GM23248 (cell line): ENCODE measurements at regions not wholly inside any gene's neighbourhood (a gene's known extent, or its start where the extent isn't known, plus 50 kb on each side); places are given as distances from the start of the nearest gene placed in this dataset.
"Not testable (repeated sequence)": the region's sequence is repeated elsewhere in the genome, so short reads cannot be mapped to it uniquely, and the experiment has no call there.

Experiments
- DNase-seq: peaks from one replicate; pipeline ENCODE4 v3.0.0-alpha.2; 2015
- H2AFZ ChIP-seq: fragments of 200-600 bp; sonication (generic); 2 replicates; pipeline ENCODE4 v1.6.1; 2016; ENCODE audit warnings: antibody characterized with exemption
- H3F3A ChIP-seq: fragments of 200-600 bp; sonication (generic); 2 replicates; pipeline ENCODE4 v1.6.1; 2016; ENCODE audit warnings: mild to moderate bottlenecking, antibody characterized with exemption, mixed run types; ENCODE audit not compliant: insufficient read depth
- H3K27ac ChIP-seq: fragments of 200-600 bp; sonication (generic); 2 replicates; pipeline ENCODE4 v1.5.1; 2016; ENCODE audit warnings: mild to moderate bottlenecking
- H3K27me3 ChIP-seq: fragments of 200-600 bp; sonication (generic); replicated peaks from 2 replicates; pipeline ENCODE4 v1.6.1; 2016; ENCODE audit warnings: mild to moderate bottlenecking; ENCODE audit not compliant: insufficient read depth
- H3K36me3 ChIP-seq: fragments of 200-600 bp; sonication (generic); 2 replicates; pipeline ENCODE4 v1.6.1; 2016; ENCODE audit warnings: low read depth, mild to moderate bottlenecking
- H3K4me1 ChIP-seq: fragments of 200-600 bp; sonication (generic); 2 replicates; pipeline ENCODE4 v1.6.1; 2016; ENCODE audit warnings: mild to moderate bottlenecking; ENCODE audit not compliant: insufficient read depth
- H3K4me2 ChIP-seq: fragments of 200-600 bp; sonication (generic); one replicate; pipeline ENCODE4 v1.6.1; 2016; ENCODE audit warnings: mild to moderate bottlenecking; ENCODE audit not compliant: unreplicated experiment
- H3K4me3 ChIP-seq: fragments of 200-600 bp; sonication (generic); 2 replicates; pipeline ENCODE4 v1.5.1; 2016; ENCODE audit warnings: mild to moderate bottlenecking
- H3K79me2 ChIP-seq: fragments of 200-600 bp; sonication (generic); 2 replicates; pipeline ENCODE4 v1.6.1; 2016; ENCODE audit warnings: mild to moderate bottlenecking; ENCODE audit not compliant: insufficient read depth
- H3K9ac ChIP-seq: fragments of 200-600 bp; sonication (generic); 2 replicates; pipeline ENCODE4 v1.6.1; 2016; ENCODE audit warnings: mild to moderate bottlenecking
- H3K9me2 ChIP-seq: fragments of 200-600 bp; sonication (generic); 2 replicates; pipeline ENCODE4 v1.6.1; 2016; ENCODE audit warnings: mixed run types, mild to moderate bottlenecking, moderate library complexity; ENCODE audit not compliant: insufficient read depth
- H3K9me3 ChIP-seq: fragments of 200-600 bp; sonication (generic); one replicate; pipeline ENCODE4 v1.6.1; 2017; ENCODE audit warnings: low read depth
- H4K20me1 ChIP-seq: fragments of 200-600 bp; sonication (generic); 2 replicates; pipeline ENCODE4 v1.6.0; 2016; ENCODE audit not compliant: insufficient read depth
- EZH2 ChIP-seq: fragments of 200-600 bp; sonication (generic); IDR thresholded peaks from 2 replicates; pipeline ENCODE4 v1.6.1; 2018; ENCODE audit warnings: antibody characterized with exemption, mild to moderate bottlenecking; ENCODE audit not compliant: insufficient read depth, poor library complexity, severe bottlenecking
- EZH2phosphoT487 ChIP-seq: fragments of 200-600 bp; sonication (generic); IDR thresholded peaks from 2 replicates; pipeline ENCODE4 v1.6.1; 2018; ENCODE audit warnings: antibody characterized with exemption, moderate library complexity, mild to moderate bottlenecking, low read depth; ENCODE audit not compliant: insufficient read depth
- WGBS, 2 experiments: methylation state at CpG; one replicate each; pipeline ENCODE4 v1.1.6; 2015 to 2017; ENCODE audit warnings: low lambda C conversion rate in 2 of 2, low coverage in 1 of 2; ENCODE audit errors: missing lambda C conversion rate in 2 of 2; 5-methylcytosine and 5-hydroxymethylcytosine counted together
- in situ Hi-C: fragments of 300-500 bp; cut with MboI; formaldehyde crosslinking; loops from 2 replicates; pipeline ENCODE4 v1.15.0; 2020

- no peak overlapping the region for H2AFZ ChIP-seq
- no peaks in the 10 kb centered on the region for H3K36me3 ChIP-seq
- no peak overlapping the region for H3K9ac ChIP-seq
- H3K4me3 ChIP-seq, result no peak overlapping the region
- H3K9me3 ChIP-seq, result no peaks in the 10 kb centered on the region
- H4K20me1 ChIP-seq, result no peaks in the 10 kb centered on the region
- WGBS, 2 experiments, result 100% methylated on average over 1 to 2 of the region's 2 CpGs
- no peak overlapping the region for H3K4me2 ChIP-seq
- no peaks in the 10 kb centered on the region for H3K27me3 ChIP-seq
- H3K4me1 ChIP-seq, result peaks cover 14% of the 10 kb centered on the region
- DNase-seq, result no peak
- TF ChIP-seq EZH2 (no peak), EZH2phosphoT487 (no peak)
- no peaks in the 10 kb centered on the region for H3K9me2 ChIP-seq
- H3F3A ChIP-seq, result peaks cover 15% of the 10 kb centered on the region
- no peak overlapping the region for H3K27ac ChIP-seq
- no peaks in the 10 kb centered on the region for H3K79me2 ChIP-seq
- in situ Hi-C loops, result no loop called here
Measured at GRCh38 chrY:7792431-7792830, 880.9 kb upstream of the AMELY start.

GRCh38 chrY:7781501-7781900 lies 869.9 kb upstream of the AMELY start:
- no peak overlapping the region for H2AFZ ChIP-seq
- no peak overlapping the region for H3K4me2 ChIP-seq
- no peak for TF ChIP-seq EZH2
- no peaks in the 10 kb centered on the region for H3K9me3 ChIP-seq
- no peaks in the 10 kb centered on the region for H3K27me3 ChIP-seq
- no peaks in the 10 kb centered on the region for H3K9me2 ChIP-seq
- no peak overlapping the region for H3K9ac ChIP-seq
- H4K20me1 ChIP-seq, result no peaks in the 10 kb centered on the region
- no peak overlapping the region for H3K4me3 ChIP-seq
- WGBS, 2 experiments, result 91 to 100% methylated on average over 2 of the region's 2 CpGs
- H3K36me3 ChIP-seq, result no peaks in the 10 kb centered on the region
- H3K79me2 ChIP-seq, result no peaks in the 10 kb centered on the region
- H3F3A ChIP-seq, result no peaks in the 10 kb centered on the region
- no peaks in the 10 kb centered on the region for H3K4me1 ChIP-seq
- in situ Hi-C loops, result no loop called here
- DNase-seq, result no peak
- no peak overlapping the region for H3K27ac ChIP-seq

GRCh38 chrY:7775436-7775835 lies 863.9 kb upstream of the AMELY start:
- H3K27me3 ChIP-seq, H3K9ac ChIP-seq, H3K27ac ChIP-seq, H3K4me2 ChIP-seq, H3F3A ChIP-seq, H3K36me3 ChIP-seq, in situ Hi-C loops, H3K9me3 ChIP-seq, H2AFZ ChIP-seq, DNase-seq, H3K9me2 ChIP-seq, H4K20me1 ChIP-seq, H3K4me1 ChIP-seq, H3K4me3 ChIP-seq, H3K79me2 ChIP-seq: not testable (repeated sequence)
- 95 to 100% methylated on average over 2 of the region's 2 CpGs for WGBS, 2 experiments

DNA sequence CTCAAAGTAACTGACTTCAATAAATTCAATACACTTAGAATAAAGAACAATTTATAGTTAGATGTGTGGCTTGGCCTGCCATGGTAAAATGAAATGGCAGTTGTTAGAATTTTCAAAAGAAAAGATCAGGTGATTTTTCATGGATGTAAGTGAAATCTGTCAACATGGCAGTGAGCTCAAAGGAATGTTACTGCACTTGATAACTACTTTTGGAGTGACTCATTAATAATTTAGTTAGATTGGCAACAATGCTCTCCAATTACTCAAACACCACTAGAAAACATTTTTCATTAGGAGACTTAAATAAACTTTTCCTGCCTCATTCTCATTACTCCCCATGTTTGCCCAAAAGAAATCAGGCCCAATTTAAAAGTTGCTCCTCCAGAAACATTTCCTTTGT lies 860.2 kb upstream of the AMELY start:
- no peak overlapping the region for H3K9ac ChIP-seq
- no peak for TF ChIP-seq EZH2
- no peak for TF ChIP-seq EZH2phosphoT487
- H3K27me3 ChIP-seq, result no peaks in the 10 kb centered on the region
- 0 out of 2 replicates have a peak, but pooled peaks cover 3% of the 10 kb centered on the region for H3K4me1 ChIP-seq
- H2AFZ ChIP-seq, result no peak overlapping the region
- no peak for DNase-seq
- in situ Hi-C loops, result no loop called here
- no peaks in the 10 kb centered on the region for H3F3A ChIP-seq
- no peaks in the 10 kb centered on the region for H3K9me3 ChIP-seq
- H3K4me2 ChIP-seq, result no peak overlapping the region
- no peak overlapping the region for H3K4me3 ChIP-seq
- no peaks in the 10 kb centered on the region for H3K9me2 ChIP-seq
- H3K79me2 ChIP-seq, result no peaks in the 10 kb centered on the region
- H3K36me3 ChIP-seq, result no peaks in the 10 kb centered on the region
- no peak overlapping the region for H3K27ac ChIP-seq
- H4K20me1 ChIP-seq, result no peaks in the 10 kb centered on the region

- Histone ChIP-seq H3K36me3 (no peaks in the 10 kb centered on the region), H3K4me3 (no peak overlapping the region), H2AFZ (no peak overlapping the region), H3K27ac (no peak overlapping the region), H3F3A (no peaks in the 10 kb centered on the region), H3K79me2 (no peaks in the 10 kb centered on the region), H3K27me3 (no peaks in the 10 kb centered on the region), H3K9me3 (no peaks in the 10 kb centered on the region), H3K9ac (no peak overlapping the region), H4K20me1 (no peaks in the 10 kb centered on the region), H3K9me2 (no peaks in the 10 kb centered on the region), H3K4me2 (no peak overlapping the region), H3K4me1 (0 out of 2 replicates have a peak, but pooled peaks cover 3% of the 10 kb centered on the region)
- peak; percentile 13 for DNase-seq
- in situ Hi-C loops, result no loop called here
- 100% methylated on average over 1 of the region's 1 CpG for WGBS, 2 experiments
- TF ChIP-seq EZH2, result no peak
- TF ChIP-seq EZH2phosphoT487, result no peak
Measured at GRCh38 chrY:7769790-7770375, 858.3 kb upstream of the AMELY start.
